ENCODE measurements at regions not wholly inside any gene's neighbourhood (a gene's known extent, or its start where the extent isn't known, plus 50 kb on each side); places are given as distances from the start of the nearest gene placed in this dataset.

DNA sequence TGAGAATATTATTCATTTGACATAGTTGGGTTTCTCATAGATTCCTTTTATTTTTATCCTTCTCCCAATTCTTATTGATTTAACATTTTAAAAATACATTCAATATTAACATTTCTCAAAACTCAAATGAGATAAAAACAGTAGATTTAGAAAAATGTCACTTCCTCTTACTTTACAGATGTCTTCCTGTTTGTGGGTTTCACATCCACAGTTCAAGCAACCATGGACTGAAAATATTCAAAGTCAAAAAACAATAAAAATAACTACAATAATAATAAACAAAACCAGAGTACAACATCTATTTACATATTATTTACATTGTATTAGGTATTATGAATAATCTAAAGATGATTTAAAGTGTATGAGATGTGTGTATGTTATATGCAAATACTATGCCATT is 111.3 kb upstream of the SLC16A7 start:
- TF ChIP-seq, protein P1, sequence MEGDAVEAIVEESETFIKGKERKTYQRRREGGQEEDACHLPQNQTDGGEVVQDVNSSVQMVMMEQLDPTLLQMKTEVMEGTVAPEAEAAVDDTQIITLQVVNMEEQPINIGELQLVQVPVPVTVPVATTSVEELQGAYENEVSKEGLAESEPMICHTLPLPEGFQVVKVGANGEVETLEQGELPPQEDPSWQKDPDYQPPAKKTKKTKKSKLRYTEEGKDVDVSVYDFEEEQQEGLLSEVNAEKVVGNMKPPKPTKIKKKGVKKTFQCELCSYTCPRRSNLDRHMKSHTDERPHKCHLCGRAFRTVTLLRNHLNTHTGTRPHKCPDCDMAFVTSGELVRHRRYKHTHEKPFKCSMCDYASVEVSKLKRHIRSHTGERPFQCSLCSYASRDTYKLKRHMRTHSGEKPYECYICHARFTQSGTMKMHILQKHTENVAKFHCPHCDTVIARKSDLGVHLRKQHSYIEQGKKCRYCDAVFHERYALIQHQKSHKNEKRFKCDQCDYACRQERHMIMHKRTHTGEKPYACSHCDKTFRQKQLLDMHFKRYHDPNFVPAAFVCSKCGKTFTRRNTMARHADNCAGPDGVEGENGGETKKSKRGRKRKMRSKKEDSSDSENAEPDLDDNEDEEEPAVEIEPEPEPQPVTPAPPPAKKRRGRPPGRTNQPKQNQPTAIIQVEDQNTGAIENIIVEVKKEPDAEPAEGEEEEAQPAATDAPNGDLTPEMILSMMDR (IDR thresholded peaks at IDR 0.05; ENCODE audit: low read length): no peak
- no peak for TF ChIP-seq EZH2 (IDR thresholded peaks at IDR 0.05; ENCODE audit: borderline replicate concordance, low read length)

All from OCI-LY1 (cell line).